Renal cortical epithelial cell (primary cell): ENCODE measurements at regions not wholly inside any gene's neighbourhood (a gene's known extent, or its start where the extent isn't known, plus 50 kb on each side); places are given as distances from the start of the nearest gene placed in this dataset.
"Not testable (repeated sequence)": the region's sequence is repeated elsewhere in the genome, so short reads cannot be mapped to it uniquely, and the experiment has no call there.

Experiments used
- DNase-seq: peaks from one replicate; pipeline ENCODE4 v3.0.0-alpha.2; 2011; ENCODE audit warnings: low read depth

- DNase-seq: no peak
These were observed 111.6 kb upstream of the ESRRB start for GRCh38 chr14:76264384-76264783.

GRCh38 chr14:76267322-76268046 is 108.5 kb upstream of the ESRRB start:
- DNase-seq: peak; percentile 31

- no peak for DNase-seq
These were observed 107.9 kb upstream of the ESRRB start for GRCh38 chr14:76268047-76268431.

- DNase-seq: no peak
These were observed 107.2 kb upstream of the ESRRB start for GRCh38 chr14:76268700-76269099.

GRCh38 chr14:76271041-76271755 is 104.7 kb upstream of the ESRRB start:
- DNase-seq: no peak

DNA sequence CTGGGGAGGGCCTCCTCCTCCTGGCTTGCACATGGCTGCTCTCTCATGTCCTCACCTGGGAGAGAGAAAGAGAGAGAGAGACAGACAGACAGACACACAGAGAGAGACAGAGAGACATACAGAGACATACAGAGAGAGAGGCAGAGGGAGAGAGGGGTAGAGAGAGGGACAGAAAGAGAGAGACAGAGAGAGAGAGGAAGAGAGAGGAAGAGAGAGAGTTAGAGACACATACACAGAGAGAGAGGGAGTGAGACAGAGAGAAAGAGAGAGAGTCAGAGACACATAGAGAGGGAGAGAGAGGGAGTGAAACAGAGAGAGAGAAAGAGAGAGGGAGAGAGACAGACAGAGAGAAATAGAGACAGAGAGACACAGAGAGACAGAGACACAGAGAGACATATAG is 103.6 kb upstream of the ESRRB start:
- no peak for DNase-seq

DNA sequence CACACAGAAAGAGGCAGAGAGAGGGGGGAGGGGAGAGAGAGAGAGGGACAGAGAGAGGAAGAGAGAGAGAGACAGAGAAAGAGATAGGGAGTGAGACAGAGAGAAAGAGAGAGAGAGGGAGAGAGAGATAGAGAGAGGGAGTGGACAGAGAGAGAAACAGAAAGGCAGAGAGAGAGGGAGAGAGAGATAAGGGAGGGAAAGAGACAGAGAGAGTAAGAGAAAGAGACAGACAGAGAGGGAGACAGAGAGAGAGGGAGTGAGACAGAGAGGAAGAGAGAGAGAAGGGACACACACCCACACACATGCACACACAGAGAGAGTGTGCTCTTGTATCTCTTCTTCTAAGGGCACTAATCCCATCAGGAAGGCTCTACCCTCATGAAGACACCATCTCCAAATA is 103.2 kb upstream of the ESRRB start:
- no peak for DNase-seq

- DNase-seq: no peak
These were observed 102.6 kb upstream of the ESRRB start for GRCh38 chr14:76273346-76273745.

- DNase-seq: no peak
These were observed 101.6 kb upstream of the ESRRB start for GRCh38 chr14:76274324-76274723.

- no peak for DNase-seq
These were observed 98.3 kb upstream of the ESRRB start for GRCh38 chr14:76277586-76278130.

GRCh38 chr14:76280221-76280620 is 95.7 kb upstream of the ESRRB start:
- DNase-seq: no peak

- DNase-seq: no peak
These were observed 93.4 kb upstream of the ESRRB start for GRCh38 chr14:76282581-76282980.

DNA sequence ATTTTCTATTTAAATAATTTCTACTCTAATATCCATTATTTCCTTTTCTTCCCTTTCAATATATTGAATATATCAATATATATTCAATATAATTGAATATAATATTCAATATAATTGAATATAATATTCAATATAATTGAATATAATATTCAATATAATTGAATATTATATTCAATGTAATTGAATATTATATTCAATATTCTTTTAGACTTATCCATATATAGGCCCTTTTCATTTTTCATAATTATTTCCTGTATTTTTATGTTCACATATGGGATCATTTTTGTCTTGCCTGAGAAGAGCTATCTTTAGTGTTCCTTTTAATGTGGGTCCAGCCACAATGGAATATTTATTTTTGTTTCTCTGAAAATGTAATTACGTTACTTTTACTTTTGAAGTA is 88.9 kb upstream of the ESRRB start:
- no peak for DNase-seq

DNA sequence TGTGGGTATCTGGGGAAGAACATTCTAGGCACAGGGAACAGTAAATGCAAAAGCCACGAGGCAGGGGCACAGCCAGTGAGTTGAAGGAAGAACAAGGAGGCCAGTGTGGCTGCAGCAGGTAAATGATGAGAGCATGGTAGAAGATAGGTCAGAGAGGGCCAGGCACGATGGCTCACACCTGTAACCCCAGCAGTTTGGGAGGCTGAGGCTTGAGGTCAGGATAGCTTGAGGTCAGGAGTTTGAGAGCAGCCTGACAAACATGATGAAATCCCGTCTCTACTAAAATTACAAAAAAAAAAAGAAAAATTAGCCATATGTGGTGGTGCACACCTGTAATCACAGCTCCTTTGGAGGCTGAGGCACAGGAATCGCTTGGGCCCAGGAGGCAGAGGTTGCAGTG is 86.7 kb upstream of the ESRRB start:
- no peak for DNase-seq

- no peak for DNase-seq
These were observed 83.4 kb upstream of the ESRRB start for GRCh38 chr14:76292561-76292960.

DNA sequence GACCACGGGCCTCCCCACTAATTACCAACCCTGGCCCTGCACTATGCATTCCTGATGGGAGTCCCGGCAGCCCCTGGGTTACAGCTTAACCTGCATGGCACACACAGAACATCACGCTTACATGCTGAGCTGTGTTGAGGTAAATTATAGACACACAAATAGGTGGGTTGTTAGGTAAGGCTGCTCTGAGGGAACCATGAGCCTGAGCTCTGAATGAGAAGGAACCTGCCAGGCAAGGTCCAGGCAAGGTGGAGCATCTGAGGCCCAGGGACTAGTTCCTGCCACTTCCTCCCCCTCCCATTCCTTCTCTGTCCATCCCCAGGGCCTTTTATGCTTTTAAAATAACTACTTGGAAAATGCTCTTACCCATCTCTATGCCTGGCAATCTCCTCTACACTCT is 82.7 kb upstream of the ESRRB start:
- DNase-seq: no peak

DNA sequence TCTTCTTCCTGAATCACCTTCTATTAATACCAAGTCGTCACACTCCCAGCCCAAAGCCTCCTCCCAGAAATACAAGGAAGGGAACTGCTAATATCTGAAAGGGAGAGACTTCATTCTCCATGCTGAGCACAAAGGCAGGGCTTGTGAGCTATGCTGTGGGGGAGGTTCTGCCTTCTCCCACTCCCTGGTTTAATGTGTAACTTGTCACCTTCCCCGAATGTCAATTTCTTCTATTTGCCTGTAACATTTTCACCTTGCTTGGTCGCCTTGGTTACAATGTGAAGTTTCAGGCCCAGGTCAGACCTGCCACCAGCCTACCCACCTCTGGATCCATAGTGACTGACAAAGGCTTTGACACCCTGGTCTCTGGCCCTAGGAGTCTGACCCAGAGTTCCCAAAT is 82.0 kb upstream of the ESRRB start:
- DNase-seq: peak; percentile 58

DNA sequence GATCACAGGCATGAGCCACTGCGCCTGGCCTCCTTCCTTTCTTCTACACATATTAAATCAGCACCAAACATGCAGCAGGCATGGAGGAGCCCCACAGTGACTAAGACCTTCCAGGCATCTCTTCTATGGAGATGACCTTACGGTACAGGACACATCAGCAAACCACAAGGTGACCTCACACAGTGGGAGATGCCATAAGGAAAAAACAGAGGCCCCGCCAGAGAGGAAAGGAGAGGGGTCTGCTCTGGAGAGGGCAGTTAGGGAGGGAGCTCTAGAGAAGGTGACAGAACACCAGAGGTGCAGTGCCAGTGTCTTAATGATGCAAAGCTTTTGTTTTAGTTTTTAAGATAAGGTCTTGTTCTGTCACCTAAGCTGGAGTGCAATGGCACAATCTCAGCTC is 81.1 kb upstream of the ESRRB start:
- no peak for DNase-seq

- DNase-seq: no peak
These were observed 77.0 kb upstream of the ESRRB start for GRCh38 chr14:76298896-76299295.

DNA sequence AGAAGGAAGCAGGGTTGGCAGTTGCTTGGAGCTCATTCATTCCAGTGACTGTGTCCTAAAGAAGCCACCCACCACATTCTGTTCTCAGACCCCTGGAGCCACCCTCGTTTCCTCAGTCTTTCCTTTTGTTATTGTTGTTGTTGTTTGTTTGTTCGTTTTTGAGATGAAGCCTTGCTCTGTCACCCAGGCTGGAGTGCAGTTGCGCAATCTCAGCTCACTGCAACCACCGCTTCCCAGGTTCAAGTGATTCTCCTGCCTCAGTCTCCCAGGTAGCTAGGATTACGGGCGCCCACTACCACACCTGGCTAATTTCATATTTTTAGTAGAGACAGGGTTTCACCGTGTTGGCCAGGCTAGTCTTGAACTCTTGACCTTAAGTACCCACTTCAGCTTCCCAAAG is 72.7 kb upstream of the ESRRB start:
- not testable (repeated sequence) for DNase-seq

- DNase-seq: no peak
These were observed 71.2 kb upstream of the ESRRB start for GRCh38 chr14:76304536-76305267.

- no peak for DNase-seq
These were observed 70.6 kb upstream of the ESRRB start for GRCh38 chr14:76305268-76305826.
